Vagina (tissue), 2 donors: ENCODE measurements at regions not wholly inside any gene's neighbourhood (a gene's known extent, or its start where the extent isn't known, plus 50 kb on each side); places are given as distances from the start of the nearest gene placed in this dataset.

Experiments
- CTCF ChIP-seq, 3 experiments: fragments of 450-650 bp in 2 of 3; fragments of 200-600 bp in 1 of 3; sonication (generic) in 1 of 3; IDR thresholded peaks; one replicate each; pipeline ENCODE4 v1.5.1; 2017 to 2019; ENCODE audit warnings: antibody characterized with exemption in 3 of 3, mild to moderate bottlenecking in 2 of 3, moderate library complexity in 2 of 3
- POLR2A ChIP-seq, 2 donors: fragments of 450-650 bp; IDR thresholded peaks; one replicate each; pipeline ENCODE4 v1.6.1; 2017; ENCODE audit warnings: antibody characterized with exemption in 2 of 2, mild to moderate bottlenecking in 2 of 2, moderate library complexity in 2 of 2

DNA sequence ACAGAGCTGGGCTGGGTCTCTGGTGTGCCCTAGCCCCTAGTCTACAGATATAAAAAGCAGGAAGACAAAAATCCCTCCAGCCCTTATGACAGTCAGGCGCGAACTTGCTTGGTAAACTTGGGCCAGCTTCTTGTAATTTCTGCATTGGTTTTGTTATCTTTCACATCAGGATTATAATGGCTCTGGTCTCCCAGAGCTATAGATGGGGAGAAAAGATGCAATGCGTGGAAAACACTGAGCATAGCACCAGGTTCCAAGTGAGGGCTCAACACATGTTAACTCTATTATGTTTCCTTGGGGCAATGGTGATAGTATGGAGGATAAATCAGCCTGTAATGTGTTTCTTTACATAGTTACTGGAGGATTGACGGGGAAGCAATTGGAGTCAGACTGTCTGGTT, 246.8 kb upstream of the KCNG1 start:
- TF ChIP-seq CTCF (IDR thresholded peaks at IDR 0.05) (no peak), POLR2A (IDR thresholded peaks at IDR 0.05) (no peak)
